CD14-positive monocyte (primary cell): ENCODE measurements at regions not wholly inside any gene's neighbourhood (a gene's known extent, or its start where the extent isn't known, plus 50 kb on each side); places are given as distances from the start of the nearest gene placed in this dataset.

Source experiments
- DNase-seq, 3 donors: peaks; one replicate each; pipeline ENCODE4 v3.0.0-alpha.2; 2011 to 2022
- H2AFZ ChIP-seq: 2 replicates; pipeline ENCODE4 v1.6.0; 2012; ENCODE audit warnings: mild to moderate bottlenecking, low read depth, low read length, inconsistent platforms; ENCODE audit not compliant: insufficient read depth, poor library complexity, severe bottlenecking
- H3K27ac ChIP-seq, 2 donors: 1 replicate in 1 of 2; 2 replicates in 1 of 2; pipeline ENCODE4 v1.5.1; 2012 to 2013; ENCODE audit warnings: low read length in 2 of 2, control low read depth in 1 of 2, inconsistent platforms in 1 of 2, low read depth in 1 of 2, mild to moderate bottlenecking in 1 of 2
- H3K27me3 ChIP-seq, 2 donors: one replicate each; pipeline versions ENCODE4 v1.6.0 to v1.6.1; 2011 to 2013; ENCODE audit warnings: low read length in 2 of 2; ENCODE audit not compliant: control insufficient read depth in 2 of 2, insufficient read depth in 2 of 2
- H3K36me3 ChIP-seq, 2 donors: replicated peaks in 1 of 2; 1 replicate in 1 of 2; 2 replicates in 1 of 2; pipeline versions ENCODE4 v1.5.1 to v1.6.1; 2012 to 2013; ENCODE audit warnings: low read length in 2 of 2, control low read depth in 1 of 2, inconsistent platforms in 1 of 2, mild to moderate bottlenecking in 1 of 2; ENCODE audit not compliant: insufficient read depth in 2 of 2, control insufficient read depth in 1 of 2
- H3K4me1 ChIP-seq, 2 donors: 1 replicate in 1 of 2; 2 replicates in 1 of 2; pipeline versions ENCODE4 v1.5.1 to v1.6.1; 2012 to 2013; ENCODE audit warnings: low read length in 2 of 2, control low read depth in 1 of 2, inconsistent platforms in 1 of 2, mild to moderate bottlenecking in 1 of 2, moderate library complexity in 1 of 2; ENCODE audit not compliant: insufficient read depth in 2 of 2, control insufficient read depth in 1 of 2
- H3K4me2 ChIP-seq: replicated peaks from 2 replicates; pipeline ENCODE3; 2012; ENCODE audit warnings: low read length, moderate library complexity, mild to moderate bottlenecking; ENCODE audit not compliant: poor library complexity, severe bottlenecking; ENCODE audit errors: extremely low read depth
- H3K4me3 ChIP-seq, 3 experiments: fragments of 200-600 bp in 1 of 3; sonication (generic) in 1 of 3; replicated peaks in 1 of 3; 1 replicate in 2 of 3; 2 replicates in 1 of 3; pipeline ENCODE4 v1.5.1; 2011 to 2013; ENCODE audit warnings: low read length in 3 of 3, mild to moderate bottlenecking in 3 of 3, control low read depth in 2 of 3, low read depth in 2 of 3, inconsistent platforms in 1 of 3, moderate library complexity in 1 of 3
- H3K79me2 ChIP-seq: 2 replicates; pipeline ENCODE4 v1.6.0; 2012; ENCODE audit warnings: mild to moderate bottlenecking, control low read depth, inconsistent platforms, low read length, moderate library complexity; ENCODE audit not compliant: insufficient read depth
- H3K9ac ChIP-seq: 2 replicates; pipeline ENCODE4 v1.6.0; 2017; ENCODE audit warnings: low read length, mild to moderate bottlenecking; ENCODE audit not compliant: insufficient read depth, poor library complexity, severe bottlenecking
- H3K9me3 ChIP-seq, 2 donors: replicated peaks in 1 of 2; 1 replicate in 1 of 2; 2 replicates in 1 of 2; pipeline versions ENCODE4 v1.5.1 to v1.6.1; 2012 to 2013; ENCODE audit warnings: low read length in 2 of 2, control low read depth in 1 of 2; ENCODE audit not compliant: control insufficient read depth in 1 of 2, insufficient read depth in 1 of 2
- H4K20me1 ChIP-seq: 2 replicates; pipeline ENCODE4 v1.6.0; 2012; ENCODE audit warnings: mild to moderate bottlenecking, low read length, control low read depth, moderate library complexity; ENCODE audit not compliant: insufficient read depth
- H3K27ac Mint-ChIP-seq, 7 donors: one replicate each; pipeline ENCODE4 v1.8.0; 2020; ENCODE audit warnings: mild to moderate bottlenecking in 7 of 7, mixed read lengths in 7 of 7, moderate library complexity in 6 of 7, inconsistent platforms in 2 of 7
- H3K27me3 Mint-ChIP-seq, 3 donors: one replicate each; pipeline ENCODE4 v1.8.0; 2021 to 2022; ENCODE audit warnings: low read depth in 3 of 3, mild to moderate bottlenecking in 3 of 3, mixed read lengths in 3 of 3, moderate library complexity in 3 of 3, inconsistent platforms in 1 of 3
- H3K36me3 Mint-ChIP-seq, 2 donors: one replicate each; pipeline ENCODE4 v1.8.0; 2020; ENCODE audit warnings: mixed read lengths in 2 of 2, inconsistent platforms in 1 of 2, mild to moderate bottlenecking in 1 of 2
- H3K4me1 Mint-ChIP-seq: one replicate; pipeline ENCODE4 v1.8.0; 2020; ENCODE audit warnings: mild to moderate bottlenecking, mixed read lengths
- H3K4me3 Mint-ChIP-seq, 2 donors: one replicate each; pipeline ENCODE4 v1.8.0; 2020; ENCODE audit warnings: mild to moderate bottlenecking in 2 of 2, mixed read lengths in 2 of 2, moderate library complexity in 1 of 2
- H3K9me3 Mint-ChIP-seq, 7 donors: one replicate each; pipeline ENCODE4 v1.8.0; 2020 to 2022; ENCODE audit warnings: mixed read lengths in 7 of 7, mild to moderate bottlenecking in 6 of 7, moderate library complexity in 6 of 7, inconsistent platforms in 2 of 7
- WGBS: methylation state at CpG from one replicate; pipeline ENCODE4 v1.1.5; 2013; ENCODE audit warnings: missing lambda C conversion rate; ENCODE audit not compliant: insufficient coverage; 5-methylcytosine and 5-hydroxymethylcytosine counted together
- intact Hi-C, 2 donors: fragments of 100-400 bp; cut with micrococcal nuclease; formaldehyde crosslinking; loops; one replicate each; pipeline versions ENCODE4 v1.15.0 to v1.15.1; 2023
- TF ChIP-seq, protein P1 (sequence below): fragments of 200-600 bp; IDR thresholded peaks from one replicate; pipeline ENCODE4 v1.8.0; 2022; ENCODE audit warnings: antibody characterized with exemption, mild to moderate bottlenecking

DNA sequence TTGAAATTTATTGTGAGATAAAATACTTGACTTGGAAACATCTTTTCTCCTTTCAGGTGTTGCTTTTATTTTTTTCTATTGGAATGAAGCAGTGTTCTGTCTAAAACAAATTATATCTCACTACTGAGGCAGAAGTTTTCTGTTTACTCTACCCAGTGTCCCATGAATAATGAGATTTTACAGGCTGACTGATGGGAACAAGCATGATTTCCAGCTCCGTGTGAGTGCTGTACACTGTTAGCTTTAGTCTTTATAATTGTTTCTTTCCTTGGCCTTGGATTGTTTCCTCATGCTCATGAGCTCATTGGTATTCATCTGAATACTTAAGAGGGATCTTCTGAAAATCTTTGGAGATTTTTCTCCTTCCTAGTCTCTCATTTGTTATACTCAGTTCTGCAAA is 2049.5 kb upstream of the PRR20A start:
- Histone ChIP-seq H3K36me3 (no peaks in the 10 kb centered on the region), H3K4me3 (no peak overlapping the region), H3K27ac (no peak overlapping the region), H3K9me3 (peaks cover 8 to 9% of the 10 kb centered on the region in 2 donors), H4K20me1 (no peaks in the 10 kb centered on the region), H3K79me2 (no peaks in the 10 kb centered on the region), H3K4me1 (no peaks in the 10 kb centered on the region), H3K27me3 (no peaks in the 10 kb centered on the region), H3K9ac (no peak overlapping the region), H2AFZ (no peak overlapping the region), H3K4me2 (no peak overlapping the region)
- TF ChIP-seq, protein P1, sequence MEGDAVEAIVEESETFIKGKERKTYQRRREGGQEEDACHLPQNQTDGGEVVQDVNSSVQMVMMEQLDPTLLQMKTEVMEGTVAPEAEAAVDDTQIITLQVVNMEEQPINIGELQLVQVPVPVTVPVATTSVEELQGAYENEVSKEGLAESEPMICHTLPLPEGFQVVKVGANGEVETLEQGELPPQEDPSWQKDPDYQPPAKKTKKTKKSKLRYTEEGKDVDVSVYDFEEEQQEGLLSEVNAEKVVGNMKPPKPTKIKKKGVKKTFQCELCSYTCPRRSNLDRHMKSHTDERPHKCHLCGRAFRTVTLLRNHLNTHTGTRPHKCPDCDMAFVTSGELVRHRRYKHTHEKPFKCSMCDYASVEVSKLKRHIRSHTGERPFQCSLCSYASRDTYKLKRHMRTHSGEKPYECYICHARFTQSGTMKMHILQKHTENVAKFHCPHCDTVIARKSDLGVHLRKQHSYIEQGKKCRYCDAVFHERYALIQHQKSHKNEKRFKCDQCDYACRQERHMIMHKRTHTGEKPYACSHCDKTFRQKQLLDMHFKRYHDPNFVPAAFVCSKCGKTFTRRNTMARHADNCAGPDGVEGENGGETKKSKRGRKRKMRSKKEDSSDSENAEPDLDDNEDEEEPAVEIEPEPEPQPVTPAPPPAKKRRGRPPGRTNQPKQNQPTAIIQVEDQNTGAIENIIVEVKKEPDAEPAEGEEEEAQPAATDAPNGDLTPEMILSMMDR: no peak
- no peak for DNase-seq
- Mint-ChIP-seq H3K36me3 (no peaks in the 10 kb centered on the region), H3K4me1 (no peaks in the 10 kb centered on the region), H3K4me3 (no peak overlapping the region), H3K27ac (no peak overlapping the region), H3K27me3 (no peaks in the 10 kb centered on the region), H3K9me3 (peaks cover 0 to 9% (median 4%) of the 10 kb centered on the region in 7 donors)
- no CpG with 5 or more reads among the region's 1 CpG for WGBS
- intact Hi-C loops: no loop called here

GRCh38 chr13:55106509-55106908 is 2034.2 kb upstream of the PRR20A start:
- no peak overlapping the region for H2AFZ ChIP-seq
- no peak for DNase-seq
- H3K9me3 ChIP-seq: peaks cover 5 to 8% of the 10 kb centered on the region in 2 donors
- no peaks in the 10 kb centered on the region for H3K27me3 ChIP-seq
- no peaks in the 10 kb centered on the region for H3K79me2 ChIP-seq
- TF ChIP-seq, protein P1: no peak
- no peaks in the 10 kb centered on the region for H3K4me1 ChIP-seq
- no peak overlapping the region for H3K9ac ChIP-seq
- H3K36me3 ChIP-seq: no peaks in the 10 kb centered on the region
- no peaks in the 10 kb centered on the region for H4K20me1 ChIP-seq
- Mint-ChIP-seq H3K36me3 (no peaks in the 10 kb centered on the region), H3K27ac (no peak overlapping the region), H3K4me3 (no peak overlapping the region), H3K27me3 (peaks cover 0 to 2% (median 0%) of the 10 kb centered on the region in 3 donors), H3K4me1 (no peaks in the 10 kb centered on the region), H3K9me3 (peaks cover 0 to 8% (median 0%) of the 10 kb centered on the region in 7 donors)
- H3K4me3 ChIP-seq: no peak overlapping the region
- 40% methylated on average over 1 of the region's 1 CpG for WGBS
- no peak overlapping the region for H3K4me2 ChIP-seq
- intact Hi-C loops: no loop called here
- no peak overlapping the region for H3K27ac ChIP-seq
